Endodermal cell (in vitro differentiated cells): ENCODE measurements at regions not wholly inside any gene's neighbourhood (a gene's known extent, or its start where the extent isn't known, plus 50 kb on each side); places are given as distances from the start of the nearest gene placed in this dataset.
"Not testable (repeated sequence)": the region's sequence is repeated elsewhere in the genome, so short reads cannot be mapped to it uniquely, and the experiment has no call there.

Source experiments
- DNase-seq: peaks from one replicate; pipeline ENCODE4 v3.0.0-alpha.2; 2017
- H3K27ac ChIP-seq: 2 replicates; pipeline ENCODE4 v1.5.1; 2013; ENCODE audit warnings: mild to moderate bottlenecking, low read depth, low read length, moderate library complexity
- H3K27me3 ChIP-seq: 2 replicates; pipeline ENCODE4 v1.6.1; 2013; ENCODE audit warnings: mild to moderate bottlenecking, low read length, moderate library complexity; ENCODE audit not compliant: insufficient read depth, control insufficient read depth, poor library complexity, severe bottlenecking
- H3K36me3 ChIP-seq: 2 replicates; pipeline ENCODE4 v1.7.0; 2013; ENCODE audit warnings: mild to moderate bottlenecking, low read length, moderate library complexity; ENCODE audit not compliant: control insufficient read depth, insufficient read depth
- H3K4me1 ChIP-seq: one replicate; pipeline ENCODE4 v1.7.0; 2013; ENCODE audit warnings: low read length; ENCODE audit not compliant: control insufficient read depth, insufficient read depth
- H3K4me3 ChIP-seq: 2 replicates; pipeline ENCODE4 v1.5.1; 2013; ENCODE audit warnings: mild to moderate bottlenecking, low read length, moderate library complexity
- H3K9ac ChIP-seq: 2 replicates; pipeline ENCODE4 v1.6.1; 2013; ENCODE audit warnings: mild to moderate bottlenecking, low read length, moderate library complexity; ENCODE audit not compliant: poor library complexity, severe bottlenecking; ENCODE audit errors: extremely low read depth
- H3K9me3 ChIP-seq: 2 replicates; pipeline ENCODE4 v1.6.1; 2013; ENCODE audit warnings: mild to moderate bottlenecking, low read length, moderate library complexity; ENCODE audit not compliant: control insufficient read depth
- H3K27ac Mint-ChIP-seq: 2 replicates; pipeline ENCODE4 v1.8.0; 2020; ENCODE audit warnings: mixed read lengths
- H3K27me3 Mint-ChIP-seq: 2 replicates; pipeline ENCODE4 v1.8.0; 2021; ENCODE audit warnings: mild to moderate bottlenecking, mixed read lengths; ENCODE audit not compliant: insufficient read depth
- H3K36me3 Mint-ChIP-seq: 2 replicates; pipeline ENCODE4 v1.8.0; 2020; ENCODE audit warnings: low read depth, mixed read lengths
- H3K4me1 Mint-ChIP-seq: 2 replicates; pipeline ENCODE4 v1.8.0; 2020; ENCODE audit warnings: mixed read lengths
- H3K4me3 Mint-ChIP-seq: 2 replicates; pipeline ENCODE4 v1.8.0; 2020; ENCODE audit warnings: mild to moderate bottlenecking, moderate library complexity, mixed read lengths
- H3K9me3 Mint-ChIP-seq: 2 replicates; pipeline ENCODE4 v1.8.0; 2020; ENCODE audit warnings: mild to moderate bottlenecking, mixed read lengths
- CTCF ChIP-seq: fragments of 200-600 bp; sonication (generic); conservative IDR thresholded peaks from 2 replicates; pipeline ENCODE4 v1.5.0; 2021; ENCODE audit warnings: antibody characterized with exemption, mild to moderate bottlenecking
- WGBS, 2 experiments: methylation state at CpG; one replicate each; pipeline versions ENCODE4 v1.1.5 to v1.1.7; 2013; ENCODE audit warnings: missing lambda C conversion rate in 2 of 2, mixed read lengths in 1 of 2; ENCODE audit not compliant: insufficient coverage in 1 of 2, insufficient read length in 1 of 2; 5-methylcytosine and 5-hydroxymethylcytosine counted together

GRCh38 chr19:28694812-28695211, 518.1 kb downstream of the UQCRFS1 start:
- no peaks in the 10 kb centered on the region for H3K27me3 Mint-ChIP-seq
- Histone ChIP-seq H3K4me3 (no peak overlapping the region), H3K27ac (peak overlapping the region; percentile 6), H3K36me3 (no peaks in the 10 kb centered on the region), H3K9ac (no peak overlapping the region), H3K4me1 (no peaks in the 10 kb centered on the region), H3K9me3 (no peaks in the 10 kb centered on the region), H3K27me3 (no peaks in the 10 kb centered on the region)
- no peak for DNase-seq
- H3K27ac Mint-ChIP-seq: no peak overlapping the region
- H3K4me1 Mint-ChIP-seq: peaks cover 3% of the 10 kb centered on the region
- H3K4me3 Mint-ChIP-seq: no peak overlapping the region
- peak; percentile 36 for TF ChIP-seq CTCF
- peaks cover 5% of the 10 kb centered on the region for H3K9me3 Mint-ChIP-seq
- H3K36me3 Mint-ChIP-seq: no peaks in the 10 kb centered on the region
- 80 to 88% methylated on average over 3 to 5 of the region's 5 CpGs for WGBS, 2 experiments

- no peaks in the 10 kb centered on the region for H3K36me3 Mint-ChIP-seq
- Histone ChIP-seq H3K36me3 (no peaks in the 10 kb centered on the region), H3K4me3 (no peak overlapping the region), H3K27ac (no peak overlapping the region), H3K9me3 (no peaks in the 10 kb centered on the region), H3K9ac (no peak overlapping the region), H3K4me1 (no peaks in the 10 kb centered on the region), H3K27me3 (no peaks in the 10 kb centered on the region)
- TF ChIP-seq CTCF: no peak
- H3K27me3 Mint-ChIP-seq: no peaks in the 10 kb centered on the region
- H3K27ac Mint-ChIP-seq: no peak overlapping the region
- no peak overlapping the region for H3K4me3 Mint-ChIP-seq
- H3K9me3 Mint-ChIP-seq: peaks cover 5% of the 10 kb centered on the region
- H3K4me1 Mint-ChIP-seq: no peaks in the 10 kb centered on the region
- 91 to 100% methylated on average over 1 of the region's 1 CpG for WGBS, 2 experiments
- no peak for DNase-seq
Measured at GRCh38 chr19:28691683-28692082, 521.3 kb downstream of the UQCRFS1 start.

- H3K27me3 ChIP-seq, DNase-seq, H3K36me3 Mint-ChIP-seq, H3K27ac Mint-ChIP-seq, H3K9ac ChIP-seq, H3K4me1 Mint-ChIP-seq, H3K9me3 Mint-ChIP-seq, H3K4me1 ChIP-seq, H3K36me3 ChIP-seq, H3K4me3 Mint-ChIP-seq, H3K4me3 ChIP-seq, H3K27ac ChIP-seq, H3K9me3 ChIP-seq, H3K27me3 Mint-ChIP-seq: not testable (repeated sequence)
- 84 to 100% methylated on average over 1 to 6 of the region's 7 CpGs for WGBS, 2 experiments
Measured at GRCh38 chr19:28689464-28689863, 523.5 kb downstream of the UQCRFS1 start.

- TF ChIP-seq CTCF: no peak
- no peak overlapping the region for H3K4me3 Mint-ChIP-seq
- no peaks in the 10 kb centered on the region for H3K4me1 ChIP-seq
- no peak overlapping the region for H3K4me3 ChIP-seq
- no peak overlapping the region for H3K27ac Mint-ChIP-seq
- no peaks in the 10 kb centered on the region for H3K9me3 ChIP-seq
- no peaks in the 10 kb centered on the region for H3K27me3 ChIP-seq
- no peaks in the 10 kb centered on the region for H3K36me3 Mint-ChIP-seq
- H3K36me3 ChIP-seq: no peaks in the 10 kb centered on the region
- H3K27me3 Mint-ChIP-seq: no peaks in the 10 kb centered on the region
- WGBS, 2 experiments: 92% methylated on average over 1 of the region's 1 CpG; no CpG with 5 or more reads in 1 of the 2 experiments
- no peak overlapping the region for H3K9ac ChIP-seq
- no peak overlapping the region for H3K27ac ChIP-seq
- H3K9me3 Mint-ChIP-seq: peaks cover 10% of the 10 kb centered on the region
- DNase-seq: no peak
- no peaks in the 10 kb centered on the region for H3K4me1 Mint-ChIP-seq
Measured at GRCh38 chr19:28687296-28687695, 525.7 kb downstream of the UQCRFS1 start.
